Activated T-helper 17 cell treated with anti-CD3 and anti-CD28 coated beads, Interleukin-2, amount 50 U/mL, for 72 hours (primary cell): ENCODE measurements at regions not wholly inside any gene's neighbourhood (a gene's known extent, or its start where the extent isn't known, plus 50 kb on each side); places are given as distances from the start of the nearest gene placed in this dataset.

ENCODE experiments used
- ATAC-seq: fragments of 150-1000 bp; cut with Tn5 transposase; replicated peaks from 2 replicates; pipeline ENCODE4 v1.10.0; 2021; ENCODE audit warnings: mild to moderate bottlenecking, moderate library complexity
- H3K27ac Mint-ChIP-seq: one replicate; pipeline ENCODE4 v1.8.0; 2022; ENCODE audit warnings: mixed read lengths
- H3K27me3 Mint-ChIP-seq: one replicate; pipeline ENCODE4 v1.8.0; 2022; ENCODE audit warnings: mixed read lengths
- H3K36me3 Mint-ChIP-seq: one replicate; pipeline ENCODE4 v1.8.0; 2022; ENCODE audit warnings: low read depth, mild to moderate bottlenecking, mixed read lengths
- H3K4me1 Mint-ChIP-seq: one replicate; pipeline ENCODE4 v1.8.0; 2022; ENCODE audit warnings: mixed read lengths
- H3K4me3 Mint-ChIP-seq: one replicate; pipeline ENCODE4 v1.8.0; 2022; ENCODE audit warnings: mild to moderate bottlenecking, mixed read lengths
- H3K9me3 Mint-ChIP-seq: one replicate; pipeline ENCODE4 v1.8.0; 2022; ENCODE audit warnings: mixed read lengths

DNA sequence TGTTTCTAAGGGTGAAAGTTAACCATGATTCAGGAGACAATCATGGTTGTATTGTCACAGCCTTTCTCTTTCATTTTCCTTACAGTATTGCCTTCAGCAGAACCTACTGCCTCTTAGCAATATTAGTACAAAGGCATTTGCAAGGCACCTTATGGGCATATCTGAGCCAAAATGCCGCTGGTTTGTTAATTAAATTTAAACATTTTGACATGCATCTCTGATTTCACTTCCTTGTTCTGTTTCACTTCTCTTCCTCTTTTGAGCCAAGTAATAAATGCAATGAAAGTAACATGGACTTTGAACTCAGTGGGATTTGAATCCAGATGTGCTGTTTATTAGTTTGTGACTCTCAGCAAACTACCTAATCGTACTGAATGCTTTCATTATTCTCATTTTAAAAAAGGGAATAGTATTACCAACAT is 467.4 kb upstream of the CITED2 start:
- Mint-ChIP-seq H3K4me3 (no peak overlapping the region), H3K4me1 (no peaks in the 10 kb centered on the region), H3K27ac (no peak overlapping the region), H3K9me3 (peaks cover 9% of the 10 kb centered on the region), H3K36me3 (no peaks in the 10 kb centered on the region), H3K27me3 (peaks cover 2% of the 10 kb centered on the region)
- no peak for ATAC-seq

DNA sequence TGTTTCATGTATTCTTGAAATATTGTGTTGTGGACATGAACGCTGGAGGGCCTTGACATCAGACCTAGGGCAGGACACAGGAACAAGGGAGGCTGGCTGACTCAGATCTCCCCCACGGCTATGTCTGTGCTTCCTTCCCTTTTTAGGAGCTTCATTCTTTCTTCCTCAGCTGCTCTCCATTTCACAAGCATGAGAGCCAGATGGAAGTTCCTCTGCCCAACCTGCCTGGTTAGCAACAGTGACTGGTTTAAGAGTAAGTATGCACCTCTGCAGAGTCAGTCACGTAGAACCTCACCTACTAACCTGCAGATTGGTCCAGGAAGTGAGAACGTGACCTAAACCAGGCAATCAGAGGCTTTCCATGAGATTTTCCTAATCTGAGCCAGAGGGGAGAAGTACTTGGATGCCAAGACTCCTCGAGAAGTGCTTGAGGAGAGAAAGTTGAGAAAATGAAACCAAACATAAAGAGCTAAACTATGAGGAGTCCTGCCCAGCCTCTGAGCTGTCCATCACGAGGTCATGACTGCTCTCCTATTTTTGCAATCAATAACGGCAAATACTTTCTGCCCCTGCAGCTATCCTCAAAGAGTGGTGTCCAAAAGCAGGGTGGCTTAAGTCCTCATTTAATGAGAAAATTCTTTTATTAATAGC is 465.2 kb upstream of the CITED2 start:
- Mint-ChIP-seq H3K36me3 (no peaks in the 10 kb centered on the region), H3K27me3 (peaks cover under 1% of the 10 kb centered on the region), H3K4me1 (no peaks in the 10 kb centered on the region), H3K27ac (no peak overlapping the region), H3K4me3 (no peak overlapping the region), H3K9me3 (peaks cover 9% of the 10 kb centered on the region)
- ATAC-seq = no peak

DNA sequence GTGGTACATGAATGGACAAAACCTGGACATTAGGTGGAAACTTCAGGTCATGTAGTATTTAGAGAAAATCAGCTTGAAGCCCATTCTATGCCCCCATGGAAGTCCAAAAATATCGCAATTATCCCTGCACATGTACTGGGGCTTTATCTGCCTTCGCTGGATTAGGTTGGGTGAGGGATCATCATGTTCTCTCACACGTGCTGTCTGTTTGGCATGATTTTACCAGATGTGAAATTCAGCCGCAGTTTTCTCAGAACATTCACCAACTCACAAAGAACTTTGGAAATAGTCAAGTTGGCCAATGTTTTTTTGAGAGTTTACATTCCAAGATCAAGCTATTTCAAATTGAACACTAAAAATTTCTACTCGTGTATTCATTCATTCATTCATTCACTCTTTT is 459.8 kb upstream of the CITED2 start:
- no peak for ATAC-seq
- Mint-ChIP-seq H3K9me3 (peaks cover 9% of the 10 kb centered on the region), H3K36me3 (no peaks in the 10 kb centered on the region), H3K4me1 (no peaks in the 10 kb centered on the region), H3K27ac (no peak overlapping the region), H3K27me3 (peaks cover 13% of the 10 kb centered on the region), H3K4me3 (no peak overlapping the region)

DNA sequence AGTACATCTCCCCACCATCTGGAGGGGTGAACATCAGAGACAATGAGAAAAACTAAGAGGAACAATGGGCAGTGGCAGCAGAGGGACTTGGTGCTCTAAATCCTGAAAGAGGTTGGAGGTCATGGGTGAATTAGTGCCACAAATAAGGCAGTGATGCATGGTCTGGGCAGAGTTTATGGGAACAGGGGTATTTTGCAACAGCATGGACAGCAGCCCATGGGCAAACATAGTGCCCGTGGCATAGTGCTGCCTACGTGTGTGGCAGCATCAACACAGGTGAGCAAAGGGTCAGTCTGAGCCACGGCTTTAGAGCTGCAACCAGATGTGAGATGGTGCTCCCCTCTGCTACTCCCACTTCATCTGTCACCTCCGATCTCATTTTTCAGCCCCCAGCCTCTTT is 459.1 kb upstream of the CITED2 start:
- Mint-ChIP-seq H3K27ac (no peak overlapping the region), H3K36me3 (no peaks in the 10 kb centered on the region), H3K4me3 (no peak overlapping the region), H3K27me3 (peaks cover 14% of the 10 kb centered on the region), H3K9me3 (peaks cover 5% of the 10 kb centered on the region), H3K4me1 (no peaks in the 10 kb centered on the region)
- ATAC-seq = no peak

DNA sequence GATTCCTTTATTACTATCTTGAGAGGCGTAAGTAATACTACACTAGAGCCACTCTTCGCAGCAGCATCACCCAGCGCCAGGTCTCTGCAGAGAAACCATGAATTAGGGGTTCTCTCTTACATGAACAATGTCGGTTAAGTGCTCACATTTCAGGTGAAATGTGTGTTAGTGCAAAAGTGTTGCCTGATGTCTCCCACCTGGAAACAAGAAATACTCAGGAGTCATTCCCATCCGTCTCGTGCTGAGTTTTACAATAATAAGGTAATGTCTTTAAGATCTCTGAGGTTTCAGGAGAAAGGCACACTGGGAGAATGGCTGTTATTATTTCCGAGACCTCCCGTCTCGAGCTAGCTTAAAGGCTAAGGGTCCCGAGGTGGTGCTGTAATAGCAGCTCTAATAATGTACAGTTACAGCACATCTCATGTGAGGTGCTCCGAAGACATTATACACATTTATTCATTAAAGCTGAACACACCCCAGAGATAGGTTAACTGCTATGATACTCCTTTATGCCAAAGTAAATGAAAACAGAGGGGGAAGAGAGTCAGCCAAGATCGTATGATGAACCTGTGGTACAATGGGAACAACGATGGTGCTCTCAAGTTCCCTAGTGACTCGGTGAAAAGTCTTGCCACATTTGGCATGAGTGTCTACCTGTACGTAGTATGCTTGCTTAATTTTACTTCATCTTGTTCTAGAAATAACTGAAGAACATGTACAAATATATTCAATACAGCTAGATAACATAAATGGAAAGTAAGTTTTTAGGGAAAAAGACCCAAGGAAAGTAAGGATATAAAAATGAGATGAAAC is 458.3 kb upstream of the CITED2 start:
- H3K9me3 Mint-ChIP-seq = peaks cover 2% of the 10 kb centered on the region
- ATAC-seq = no peak
- no peak overlapping the region for H3K4me3 Mint-ChIP-seq
- H3K4me1 Mint-ChIP-seq = no peaks in the 10 kb centered on the region
- no peaks in the 10 kb centered on the region for H3K36me3 Mint-ChIP-seq
- peaks cover 16% of the 10 kb centered on the region for H3K27me3 Mint-ChIP-seq
- H3K27ac Mint-ChIP-seq = no peak overlapping the region

DNA sequence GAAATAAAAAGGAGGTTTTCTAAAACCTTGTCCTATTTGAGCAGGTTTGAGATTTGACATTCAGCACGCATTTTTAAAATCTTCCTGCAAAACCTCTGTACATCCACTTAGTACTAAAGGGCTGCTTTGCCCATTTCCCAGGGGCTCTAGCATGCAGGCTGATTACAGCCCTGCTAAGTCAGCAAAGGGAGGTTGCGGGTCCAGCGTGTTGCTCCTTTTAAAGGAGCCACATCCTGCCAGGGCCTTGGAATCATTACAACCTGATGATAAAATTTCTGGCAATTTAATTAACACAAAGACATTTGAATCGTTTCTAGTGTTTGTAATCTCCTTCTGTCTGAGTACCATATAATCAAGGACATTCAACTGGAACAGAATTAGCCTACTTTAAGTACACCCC is 455.1 kb upstream of the CITED2 start:
- H3K27me3 Mint-ChIP-seq = peaks cover 19% of the 10 kb centered on the region
- ATAC-seq = no peak
- no peaks in the 10 kb centered on the region for H3K4me1 Mint-ChIP-seq
- H3K9me3 Mint-ChIP-seq = no peaks in the 10 kb centered on the region
- H3K4me3 Mint-ChIP-seq = no peak overlapping the region
- no peak overlapping the region for H3K27ac Mint-ChIP-seq
- no peaks in the 10 kb centered on the region for H3K36me3 Mint-ChIP-seq

DNA sequence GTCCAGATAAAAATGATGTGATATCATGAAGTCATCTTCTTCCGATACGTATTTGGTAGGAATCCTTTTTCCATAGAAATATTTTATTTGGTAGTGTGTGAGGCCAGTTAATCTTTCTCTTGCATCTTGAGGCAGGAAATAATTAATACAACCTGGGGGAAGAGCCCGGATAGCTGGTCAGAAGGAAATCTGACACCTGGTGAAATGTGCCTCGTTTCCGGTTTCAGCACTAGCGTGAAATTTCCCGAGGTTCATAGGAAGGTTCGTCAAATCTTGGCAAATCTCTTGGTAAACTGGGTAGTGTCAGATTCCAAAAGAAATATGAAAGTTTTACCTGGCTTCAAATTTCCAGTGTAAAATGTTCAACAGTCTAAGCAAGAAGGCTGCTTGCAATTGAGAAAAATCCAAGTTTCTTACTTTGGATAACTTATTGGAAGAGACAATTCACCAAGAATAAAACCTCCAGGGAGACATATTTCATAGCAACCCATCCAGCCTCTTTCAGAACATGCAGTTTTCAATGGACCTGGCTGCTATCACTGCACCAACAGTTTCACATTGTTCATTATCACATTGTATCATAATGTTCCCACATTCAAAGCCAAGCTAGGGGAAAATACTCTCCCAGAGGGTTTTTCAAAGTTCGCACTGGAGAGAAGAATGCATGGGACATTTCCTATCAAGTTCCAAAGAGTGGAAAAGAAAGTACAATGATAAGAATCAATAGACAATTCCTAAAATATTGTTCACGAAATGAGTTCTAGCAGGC is 454.5 kb upstream of the CITED2 start:
- H3K4me3 Mint-ChIP-seq = no peak overlapping the region
- H3K9me3 Mint-ChIP-seq = no peaks in the 10 kb centered on the region
- H3K4me1 Mint-ChIP-seq = no peaks in the 10 kb centered on the region
- no peak for ATAC-seq
- H3K27me3 Mint-ChIP-seq = peaks cover 19% of the 10 kb centered on the region
- no peaks in the 10 kb centered on the region for H3K36me3 Mint-ChIP-seq
- H3K27ac Mint-ChIP-seq = no peak overlapping the region

DNA sequence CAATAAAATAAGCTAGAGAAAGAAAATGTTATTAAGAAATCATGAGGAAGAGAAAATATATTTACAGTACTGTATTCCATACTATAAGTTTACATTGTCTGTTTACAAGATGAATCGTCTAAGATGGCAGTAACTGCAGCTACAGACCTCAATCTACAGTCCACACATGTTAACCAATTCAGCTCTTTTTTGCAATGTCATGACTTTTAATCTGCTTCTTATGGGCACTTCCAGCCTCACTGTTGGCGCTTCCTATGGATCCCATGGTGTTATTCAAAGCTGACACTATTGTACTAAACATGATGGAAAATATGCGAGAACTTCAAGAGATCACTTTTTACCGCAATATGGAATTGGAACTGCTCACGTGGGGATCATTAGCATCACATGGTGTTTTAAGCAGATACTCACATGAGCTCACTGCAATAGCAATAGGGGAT is 451.5 kb upstream of the CITED2 start:
- Mint-ChIP-seq H3K4me3 (no peak overlapping the region), H3K9me3 (no peaks in the 10 kb centered on the region)

DNA sequence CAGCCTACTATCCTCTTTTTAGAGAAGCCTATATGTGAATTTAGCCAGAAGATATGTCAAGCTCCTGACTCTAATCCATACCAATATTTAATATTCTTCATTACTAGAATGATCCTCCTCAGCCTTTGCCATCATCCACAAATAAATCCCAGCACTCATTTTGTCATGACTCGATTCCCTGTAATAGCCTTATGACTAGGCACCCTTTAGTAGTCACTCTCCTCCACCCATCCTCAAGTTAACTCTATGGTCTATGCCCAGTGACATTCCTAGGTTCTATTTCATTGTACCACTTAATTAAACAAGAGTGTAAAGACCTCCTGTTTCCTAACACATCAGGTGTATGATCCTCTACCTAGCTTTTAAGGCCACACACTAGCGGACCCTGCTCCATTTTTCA is 450.4 kb upstream of the CITED2 start:
- Mint-ChIP-seq H3K4me3 (no peak overlapping the region), H3K36me3 (no peaks in the 10 kb centered on the region), H3K27ac (no peak overlapping the region), H3K4me1 (no peaks in the 10 kb centered on the region), H3K9me3 (no peaks in the 10 kb centered on the region), H3K27me3 (peaks cover 6% of the 10 kb centered on the region)
- no peak for ATAC-seq

More for the DNA sequence above, 451.5 kb upstream of the CITED2 start:
- Mint-ChIP-seq H3K27me3 (peaks cover 6% of the 10 kb centered on the region), H3K27ac (no peak overlapping the region), H3K36me3 (no peaks in the 10 kb centered on the region), H3K4me1 (no peaks in the 10 kb centered on the region)
- no peak for ATAC-seq

DNA sequence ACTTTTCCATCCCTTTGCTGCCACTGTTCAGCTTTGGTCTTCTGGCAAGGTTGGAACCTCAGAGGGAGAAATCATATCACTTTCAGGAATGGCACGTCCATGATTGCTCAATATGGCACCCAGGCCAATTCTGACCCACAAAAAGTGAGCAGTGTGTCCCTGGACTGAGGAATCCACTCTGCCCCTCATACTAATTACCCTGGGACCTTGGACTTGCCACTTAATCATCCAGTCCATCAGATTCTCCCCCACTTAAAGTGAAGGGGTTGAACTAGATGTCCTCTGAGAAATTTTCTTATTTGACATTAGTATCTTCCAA is 449.3 kb upstream of the CITED2 start:
- Mint-ChIP-seq H3K9me3 (no peaks in the 10 kb centered on the region), H3K27me3 (peaks cover 6% of the 10 kb centered on the region), H3K27ac (no peak overlapping the region), H3K4me3 (no peak overlapping the region), H3K36me3 (no peaks in the 10 kb centered on the region), H3K4me1 (no peaks in the 10 kb centered on the region)
- ATAC-seq = no peak

DNA sequence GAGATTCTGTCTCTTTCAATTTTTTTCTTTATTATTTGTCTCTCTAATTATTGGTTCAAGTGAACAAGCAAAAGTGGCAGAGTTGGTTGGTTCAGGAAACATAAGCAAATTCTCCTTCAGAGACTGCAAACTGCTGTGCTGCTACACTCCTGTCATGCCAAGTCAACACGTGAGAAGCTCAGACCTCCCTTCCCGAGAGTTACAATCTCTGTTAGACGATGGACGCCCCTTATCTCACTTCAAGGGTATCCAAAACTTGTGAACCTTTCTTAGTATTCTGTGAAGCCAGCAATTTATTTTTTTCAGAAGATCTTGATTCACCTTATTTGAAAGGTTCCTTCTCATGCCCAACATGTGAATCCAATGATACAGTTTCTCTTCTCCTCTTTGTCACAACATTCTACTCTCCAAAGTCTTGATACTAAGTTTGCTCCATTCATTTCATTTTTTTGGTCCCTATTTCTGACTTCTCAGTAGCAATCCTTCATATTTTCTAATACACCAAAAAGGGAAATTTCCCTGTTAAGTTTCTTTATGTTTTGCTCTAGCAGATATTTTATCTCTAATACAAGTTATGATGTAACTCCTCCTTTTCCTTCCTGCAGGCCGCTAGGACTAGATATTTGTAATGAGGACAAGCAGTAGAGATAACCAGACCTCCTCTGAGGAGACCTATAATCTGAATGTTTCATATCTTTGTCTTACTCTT is 448.8 kb upstream of the CITED2 start:
- H3K9me3 Mint-ChIP-seq = no peaks in the 10 kb centered on the region
- H3K4me1 Mint-ChIP-seq = no peaks in the 10 kb centered on the region
- ATAC-seq = no peak
- no peaks in the 10 kb centered on the region for H3K36me3 Mint-ChIP-seq
- no peak overlapping the region for H3K4me3 Mint-ChIP-seq
- peaks cover 7% of the 10 kb centered on the region for H3K27me3 Mint-ChIP-seq
- no peak overlapping the region for H3K27ac Mint-ChIP-seq

DNA sequence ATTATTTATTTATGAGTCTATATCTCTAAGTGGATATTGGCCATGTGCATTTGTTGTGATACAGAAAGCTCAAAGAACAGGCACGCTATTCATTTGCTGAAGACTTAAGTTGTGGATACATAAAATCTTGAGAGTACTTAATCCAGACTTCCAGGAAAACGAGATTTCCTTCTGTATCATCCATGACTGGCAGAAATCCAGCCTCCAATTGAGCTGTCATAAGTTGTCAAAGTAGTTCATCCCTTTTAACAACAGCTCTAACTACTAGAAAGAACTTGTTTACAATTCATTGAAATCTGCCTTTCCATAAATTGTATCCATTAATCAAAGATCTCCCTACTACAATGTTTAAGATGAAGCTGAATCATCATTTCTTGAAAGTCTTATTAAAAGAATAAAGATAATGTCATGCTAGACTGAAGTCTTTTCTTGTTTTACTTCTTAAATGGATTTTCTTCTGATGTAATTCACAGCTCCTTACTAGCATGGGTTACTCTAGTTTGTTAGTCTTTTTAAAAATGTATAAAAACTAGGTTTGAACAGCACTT is 447.3 kb upstream of the CITED2 start:
- H3K4me3 Mint-ChIP-seq = no peak overlapping the region
- H3K27me3 Mint-ChIP-seq = peaks cover 11% of the 10 kb centered on the region
- ATAC-seq = no peak
- no peak overlapping the region for H3K27ac Mint-ChIP-seq
- no peaks in the 10 kb centered on the region for H3K9me3 Mint-ChIP-seq
- no peaks in the 10 kb centered on the region for H3K4me1 Mint-ChIP-seq
- no peaks in the 10 kb centered on the region for H3K36me3 Mint-ChIP-seq

DNA sequence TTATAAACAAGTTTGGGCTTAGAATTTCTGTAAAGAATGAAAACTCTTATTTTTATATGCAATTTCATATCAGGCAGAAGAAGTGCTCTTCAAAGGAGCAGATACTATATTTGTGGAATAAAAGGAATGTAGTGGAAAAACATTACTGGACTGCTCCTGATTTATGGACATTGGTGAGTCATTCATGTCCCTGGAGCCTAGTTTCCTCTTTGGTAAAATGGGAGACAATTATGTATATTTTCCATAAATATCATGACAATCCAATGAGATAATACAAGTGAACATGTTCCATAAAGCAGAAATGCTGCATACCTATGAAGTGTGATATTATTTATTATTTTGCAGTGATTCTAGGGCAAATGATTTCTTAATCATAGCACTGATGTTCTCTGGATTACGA is 445.8 kb upstream of the CITED2 start:
- no peaks in the 10 kb centered on the region for H3K36me3 Mint-ChIP-seq

DNA sequence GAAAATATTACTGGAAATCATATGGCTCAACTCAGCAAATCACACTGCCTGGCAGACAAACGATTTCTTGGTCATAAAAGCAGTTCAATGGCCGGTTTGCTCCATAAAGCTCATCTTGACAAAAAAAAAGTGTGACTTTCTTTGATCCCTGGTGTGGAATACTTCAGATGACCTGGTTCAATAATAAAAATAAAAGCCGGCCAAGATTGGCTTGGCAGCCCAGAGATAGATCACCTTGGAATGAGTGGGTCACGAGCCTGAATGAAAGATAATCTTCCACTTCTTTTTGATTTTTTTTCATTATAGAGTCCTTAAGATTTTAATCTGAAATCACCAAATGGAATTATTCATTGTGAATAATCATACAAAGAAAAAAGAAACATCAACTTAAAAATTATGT is 445.3 kb upstream of the CITED2 start:
- ATAC-seq = no peak
- H3K4me3 Mint-ChIP-seq = no peak overlapping the region

More for the DNA sequence above, 445.8 kb upstream of the CITED2 start:
- H3K9me3 Mint-ChIP-seq = no peaks in the 10 kb centered on the region
- no peak overlapping the region for H3K27ac Mint-ChIP-seq
- no peaks in the 10 kb centered on the region for H3K4me1 Mint-ChIP-seq
- ATAC-seq = no peak
- no peak overlapping the region for H3K4me3 Mint-ChIP-seq
- H3K27me3 Mint-ChIP-seq = peaks cover 16% of the 10 kb centered on the region

More for the DNA sequence above, 445.3 kb upstream of the CITED2 start:
- no peaks in the 10 kb centered on the region for H3K4me1 Mint-ChIP-seq
- peaks cover 14% of the 10 kb centered on the region for H3K27me3 Mint-ChIP-seq
- H3K36me3 Mint-ChIP-seq = no peaks in the 10 kb centered on the region
- H3K27ac Mint-ChIP-seq = no peak overlapping the region
- no peaks in the 10 kb centered on the region for H3K9me3 Mint-ChIP-seq
